ENCODE measurements at regions not wholly inside any gene's neighbourhood (a gene's known extent, or its start where the extent isn't known, plus 50 kb on each side); places are given as distances from the start of the nearest gene placed in this dataset.
"Not testable (repeated sequence)": the region's sequence is repeated elsewhere in the genome, so short reads cannot be mapped to it uniquely, and the experiment has no call there.

GRCh38 chr6:154606860-154607259, 96.4 kb upstream of the CNKSR3 start:
- H3K27me3 Mint-ChIP-seq: peaks cover 3% of the 10 kb centered on the region
- no peak overlapping the region for H3K27ac Mint-ChIP-seq
- no peak for DNase-seq
- POLR2A ChIA-PET: no interaction called here
- peaks cover 11% of the 10 kb centered on the region for H3K4me1 Mint-ChIP-seq
- peak overlapping the region; percentile 4 for H3K4me3 Mint-ChIP-seq
- ATAC-seq (ENCODE audit: low read depth): no peak
- H3K36me3 Mint-ChIP-seq: no peaks in the 10 kb centered on the region
- no peaks in the 10 kb centered on the region for H3K9me3 Mint-ChIP-seq

- H3K4me1 Mint-ChIP-seq: peaks cover 3% of the 10 kb centered on the region
- H3K9me3 Mint-ChIP-seq: peaks cover 1% of the 10 kb centered on the region
- ATAC-seq (ENCODE audit: low read depth) (no peak), DNase-seq (no peak)
- H3K27ac Mint-ChIP-seq: no peak overlapping the region
- POLR2A ChIA-PET: no interaction called here
- H3K36me3 Mint-ChIP-seq: no peaks in the 10 kb centered on the region
- no peak overlapping the region for H3K4me3 Mint-ChIP-seq
- H3K27me3 Mint-ChIP-seq: no peaks in the 10 kb centered on the region
Observed at GRCh38 chr6:154611241-154611640, 100.8 kb upstream of the CNKSR3 start.

GRCh38 chr6:154611847-154612246, 101.4 kb upstream of the CNKSR3 start:
- Mint-ChIP-seq H3K27me3 (no peaks in the 10 kb centered on the region), H3K4me3 (no peak overlapping the region), H3K4me1 (peaks cover 2% of the 10 kb centered on the region), H3K36me3 (no peaks in the 10 kb centered on the region), H3K27ac (no peak overlapping the region), H3K9me3 (peaks cover 1% of the 10 kb centered on the region)
- DNase-seq (no peak), ATAC-seq (ENCODE audit: low read depth) (no peak)
- POLR2A ChIA-PET: no interaction called here

- POLR2A ChIA-PET: no interaction called here
- peaks cover 1% of the 10 kb centered on the region for H3K9me3 Mint-ChIP-seq
Observed at GRCh38 chr6:154613137-154613676, 102.7 kb upstream of the CNKSR3 start.

GRCh38 chr6:154614101-154614500, 103.6 kb upstream of the CNKSR3 start:
- Mint-ChIP-seq H3K27ac (no peak overlapping the region), H3K36me3 (no peaks in the 10 kb centered on the region), H3K4me1 (no peaks in the 10 kb centered on the region), H3K27me3 (peaks cover under 1% of the 10 kb centered on the region), H3K9me3 (peaks cover 1% of the 10 kb centered on the region), H3K4me3 (no peak overlapping the region)
- ATAC-seq (ENCODE audit: low read depth) (no peak), DNase-seq (no peak)
- POLR2A ChIA-PET: no interaction called here

More at GRCh38 chr6:154613137-154613676, 102.7 kb upstream of the CNKSR3 start:
- Mint-ChIP-seq H3K27me3 (no peaks in the 10 kb centered on the region), H3K4me1 (no peaks in the 10 kb centered on the region), H3K36me3 (no peaks in the 10 kb centered on the region), H3K27ac (no peak overlapping the region), H3K4me3 (no peak overlapping the region)
- DNase-seq (no peak), ATAC-seq (ENCODE audit: low read depth) (no peak)

- Mint-ChIP-seq H3K4me3 (no peak overlapping the region), H3K4me1 (no peaks in the 10 kb centered on the region), H3K27me3 (peaks cover 3% of the 10 kb centered on the region), H3K9me3 (peaks cover 1% of the 10 kb centered on the region), H3K36me3 (no peaks in the 10 kb centered on the region), H3K27ac (no peak overlapping the region)
- ATAC-seq (ENCODE audit: low read depth) (no peak), DNase-seq (no peak)
- POLR2A ChIA-PET: no interaction called here
Observed at GRCh38 chr6:154614641-154615040, 104.2 kb upstream of the CNKSR3 start.

- H3K27ac Mint-ChIP-seq: no peak overlapping the region
- no peak overlapping the region for H3K4me3 Mint-ChIP-seq
- POLR2A ChIA-PET: no interaction called here
- H3K36me3 Mint-ChIP-seq: no peaks in the 10 kb centered on the region
- no peak for ATAC-seq (ENCODE audit: low read depth)
- peaks cover 3% of the 10 kb centered on the region for H3K27me3 Mint-ChIP-seq
- no peak for DNase-seq
- H3K4me1 Mint-ChIP-seq: no peaks in the 10 kb centered on the region
- H3K9me3 Mint-ChIP-seq: peaks cover 1% of the 10 kb centered on the region
Observed at GRCh38 chr6:154615483-154616025, 105.1 kb upstream of the CNKSR3 start.

- Mint-ChIP-seq H3K9me3 (peaks cover 1% of the 10 kb centered on the region), H3K4me3 (no peak overlapping the region), H3K27me3 (peaks cover 3% of the 10 kb centered on the region), H3K4me1 (no peaks in the 10 kb centered on the region), H3K36me3 (no peaks in the 10 kb centered on the region), H3K27ac (no peak overlapping the region)
- no peak for DNase-seq
- ATAC-seq (ENCODE audit: low read depth): no peak
- POLR2A ChIA-PET: no interaction called here
Observed at GRCh38 chr6:154617175-154617574, 106.7 kb upstream of the CNKSR3 start.

GRCh38 chr6:154619146-154619545, 108.7 kb upstream of the CNKSR3 start:
- Mint-ChIP-seq H3K4me3 (no peak overlapping the region), H3K27ac (no peak overlapping the region), H3K36me3 (no peaks in the 10 kb centered on the region), H3K4me1 (no peaks in the 10 kb centered on the region), H3K9me3 (peaks cover 2% of the 10 kb centered on the region), H3K27me3 (peaks cover 4% of the 10 kb centered on the region)
- DNase-seq (no peak), ATAC-seq (ENCODE audit: low read depth) (no peak)
- POLR2A ChIA-PET: no interaction called here

GRCh38 chr6:154621686-154622085, 111.2 kb upstream of the CNKSR3 start:
- H3K9me3 Mint-ChIP-seq: peaks cover 4% of the 10 kb centered on the region
- DNase-seq: no peak
- no peaks in the 10 kb centered on the region for H3K36me3 Mint-ChIP-seq
- no peak for ATAC-seq (ENCODE audit: low read depth)
- no peak overlapping the region for H3K27ac Mint-ChIP-seq
- H3K27me3 Mint-ChIP-seq: peaks cover 5% of the 10 kb centered on the region
- H3K4me3 Mint-ChIP-seq: no peak overlapping the region
- POLR2A ChIA-PET: interaction anchor here (0.7 kb wide), 1 partner anchor 188 kb away, joined by 3 read pairs; no protein-coding TSS in a partner anchor
- H3K4me1 Mint-ChIP-seq: no peaks in the 10 kb centered on the region

- H3K4me3 Mint-ChIP-seq: no peak overlapping the region
- H3K36me3 Mint-ChIP-seq: no peaks in the 10 kb centered on the region
- DNase-seq: no peak
- POLR2A ChIA-PET: no interaction called here
- H3K27ac Mint-ChIP-seq: no peak overlapping the region
- H3K27me3 Mint-ChIP-seq: peaks cover 12% of the 10 kb centered on the region
- no peak for ATAC-seq (ENCODE audit: low read depth)
- peaks cover 4% of the 10 kb centered on the region for H3K9me3 Mint-ChIP-seq
- H3K4me1 Mint-ChIP-seq: no peaks in the 10 kb centered on the region
Observed at GRCh38 chr6:154622618-154623336, 110.4 kb upstream of the SCAF8 start.

GRCh38 chr6:154623391-154623790, 109.8 kb upstream of the SCAF8 start:
- no peak overlapping the region for H3K27ac Mint-ChIP-seq
- H3K4me3 Mint-ChIP-seq: no peak overlapping the region
- no peak for ATAC-seq (ENCODE audit: low read depth)
- POLR2A ChIA-PET: no interaction called here
- DNase-seq: no peak
- H3K4me1 Mint-ChIP-seq: no peaks in the 10 kb centered on the region
- H3K36me3 Mint-ChIP-seq: no peaks in the 10 kb centered on the region
- peaks cover 12% of the 10 kb centered on the region for H3K27me3 Mint-ChIP-seq
- H3K9me3 Mint-ChIP-seq: peaks cover 4% of the 10 kb centered on the region

- Mint-ChIP-seq H3K4me3 (no peak overlapping the region), H3K4me1 (no peaks in the 10 kb centered on the region), H3K9me3 (peaks cover 4% of the 10 kb centered on the region), H3K36me3 (no peaks in the 10 kb centered on the region), H3K27ac (no peak overlapping the region), H3K27me3 (peaks cover 11% of the 10 kb centered on the region)
- DNase-seq (no peak), ATAC-seq (ENCODE audit: low read depth) (no peak)
- POLR2A ChIA-PET: no interaction called here
Observed at GRCh38 chr6:154624038-154624599, 109.1 kb upstream of the SCAF8 start.

- H3K4me1 Mint-ChIP-seq; H3K9me3 Mint-ChIP-seq; POLR2A ChIA-PET; DNase-seq; H3K27ac Mint-ChIP-seq; H3K4me3 Mint-ChIP-seq; ATAC-seq (ENCODE audit: low read depth); H3K27me3 Mint-ChIP-seq; H3K36me3 Mint-ChIP-seq: not testable (repeated sequence)
Observed at GRCh38 chr6:154624727-154625126, 108.5 kb upstream of the SCAF8 start.
